ENCODE measurements at regions not wholly inside any gene's neighbourhood (a gene's known extent, or its start where the extent isn't known, plus 50 kb on each side); places are given as distances from the start of the nearest gene placed in this dataset.

GRCh38 chr6:71523548-71523947, 234.9 kb downstream of the OGFRL1 start (continued):
- TF ChIP-seq ETV6 (conservative IDR thresholded peaks at IDR 0.05 in 1 of 2, IDR thresholded peaks at IDR 0.05 in 1 of 2; ENCODE audit: borderline replicate concordance in 1 of 2, low read depth in 1 of 2) = no peak
- no peak for TF ChIP-seq RFX5 (IDR thresholded peaks at IDR 0.05; ENCODE audit: low read depth, low read length)
- no peak for TF ChIP-seq MTA2 (IDR thresholded peaks at IDR 0.05; ENCODE audit: low read depth)
- no peak for TF ChIP-seq TCF7 (IDR thresholded peaks at IDR 0.05; ENCODE audit: borderline replicate concordance)

GRCh38 chr6:71524201-71524600, 235.6 kb downstream of the OGFRL1 start:
- POLR2A ChIA-PET = no interaction called here

More at GRCh38 chr6:71524201-71524600, 235.6 kb downstream of the OGFRL1 start:
- ATAC-seq = no peak
- ChIA-PET CTCF (no interaction called here), SMC1A (ENCODE audit: uncharacterized antibody, unreplicated experiment) (no interaction called here), RAD21 (ENCODE audit: unreplicated experiment) (no interaction called here)
- H4K20me1 ChIP-seq (ENCODE audit: control insufficient read depth, insufficient read depth) = no peaks in the 10 kb centered on the region
- H3K27me3 ChIP-seq (replicated peaks in 1 of 2; ENCODE audit: control insufficient read depth in 2 of 2, insufficient read depth in 2 of 2, low read length in 1 of 2) = no peaks in the 10 kb centered on the region; a peak in 1 of 4 replicates
- H3K4me2 ChIP-seq (ENCODE audit: control insufficient read depth, insufficient read depth) = no peak overlapping the region
- 17% methylated on average over 4 of the region's 4 CpGs for WGBS (ENCODE audit: insufficient coverage, insufficient replicate concordance, low lambda C conversion rate, missing lambda C conversion rate)
- no peaks in the 10 kb centered on the region for H3K9me3 ChIP-seq (replicated peaks; ENCODE audit: control insufficient read depth, insufficient read depth, low read length)
- H2AFZ ChIP-seq (ENCODE audit: control insufficient read depth, low read depth, low read length) = no peak overlapping the region
- H3K4me1 ChIP-seq (ENCODE audit: control insufficient read depth, insufficient read depth, low read length) = no peaks in the 10 kb centered on the region
- no peak overlapping the region for H3K9ac ChIP-seq (ENCODE audit: control insufficient read depth, insufficient read depth, low read length)
- no peak for FAIRE-seq
- in situ Hi-C loops (cut with MboI) = no loop called here
- H3K27ac ChIP-seq (ENCODE audit: control insufficient read depth, insufficient read depth) = no peak overlapping the region
- H3K36me3 ChIP-seq (ENCODE audit: control insufficient read depth in 2 of 2, insufficient read depth in 2 of 2, low read length in 1 of 2) = no peaks in the 10 kb centered on the region
- no peak for DNase-seq (ENCODE audit: low read depth, low spot score)
- H3K79me2 ChIP-seq (ENCODE audit: control insufficient read depth, insufficient read depth, low read length) = no peaks in the 10 kb centered on the region
- no peak for TF ChIP-seq POLR2AphosphoS5 (IDR thresholded peaks at IDR 0.05; ENCODE audit: low read length)
- no peak for TF ChIP-seq REST (IDR thresholded peaks at IDR 0.05; ENCODE audit: low read depth, low read length)
- no peak for TF ChIP-seq NFYA (IDR thresholded peaks at IDR 0.05; ENCODE audit: borderline replicate concordance, low read depth, low read length)
- TF ChIP-seq ATF7 (IDR thresholded peaks at IDR 0.05; ENCODE audit: low read depth) = no peak
- intact Hi-C loops (cut with micrococcal nuclease; ENCODE audit: unreplicated experiment) = no loop called here
- no TSS peak for BruUV-seq (replicated peaks)
- no peak overlapping the region for H3K4me3 ChIP-seq
